ENCODE measurements at regions not wholly inside any gene's neighbourhood (a gene's known extent, or its start where the extent isn't known, plus 50 kb on each side); places are given as distances from the start of the nearest gene placed in this dataset.

- TF ChIP-seq CTCF (IDR thresholded peaks at IDR 0.05; ENCODE audit: poor library complexity): no peak
- no peak for TF ChIP-seq EZH2 (IDR thresholded peaks at IDR 0.05; ENCODE audit: borderline replicate concordance)
- no peak for TF ChIP-seq EZH2phosphoT487 (IDR thresholded peaks at IDR 0.05; ENCODE audit: low read depth, severe bottlenecking, unreplicated experiment)
Observed at GRCh38 chr12:115306380-115306779, 622.4 kb upstream of the TBX3 start.

Measured in hepatocyte (in vitro differentiated cells).